ENCODE measurements at regions not wholly inside any gene's neighbourhood (a gene's known extent, or its start where the extent isn't known, plus 50 kb on each side); places are given as distances from the start of the nearest gene placed in this dataset.
"Not testable (repeated sequence)": the region's sequence is repeated elsewhere in the genome, so short reads cannot be mapped to it uniquely, and the experiment has no call there.

DNA sequence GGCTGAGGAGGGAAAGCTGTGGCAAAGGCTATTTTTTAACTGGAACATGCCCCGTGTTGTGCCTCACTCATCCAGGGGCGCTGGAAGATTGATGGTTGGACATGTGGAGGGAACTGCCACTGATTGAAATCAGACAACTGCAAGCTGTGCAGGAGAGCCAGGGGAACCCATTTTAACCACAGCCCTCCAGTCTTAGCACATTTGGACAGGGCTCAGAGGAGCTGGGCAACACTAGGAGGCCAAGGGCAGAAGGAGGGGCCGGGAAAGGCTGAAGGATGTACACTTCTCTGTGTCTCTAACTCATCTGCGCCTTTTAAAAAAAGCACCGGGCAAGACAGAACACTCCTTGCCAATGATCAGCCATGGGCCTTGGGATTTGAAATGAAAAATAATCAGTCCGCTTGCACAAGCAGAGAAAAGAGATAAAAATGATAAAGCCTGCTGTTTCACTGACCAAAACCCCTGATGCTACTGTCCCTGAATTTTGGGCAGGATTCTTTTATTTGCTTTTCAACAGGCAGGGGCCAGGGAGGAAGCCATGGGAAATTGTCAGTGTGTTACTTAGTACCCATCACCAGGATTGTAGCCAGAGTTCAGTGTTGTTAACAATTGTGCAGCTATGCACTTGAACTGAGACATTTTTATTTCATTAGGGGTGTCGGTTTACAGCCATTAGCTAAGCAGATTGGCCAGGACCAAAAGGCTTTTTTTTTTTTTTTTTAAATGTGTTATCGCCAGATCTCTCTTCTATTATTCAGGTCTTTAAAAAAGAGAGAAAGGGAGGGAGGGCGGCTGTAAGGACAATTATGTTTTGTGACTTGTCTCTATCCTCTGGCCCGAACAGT, 109.3 kb upstream of the EYA4 start:
- H3K4me1 ChIP-seq = no peaks in the 10 kb centered on the region
- H3K36me3 ChIP-seq = no peaks in the 10 kb centered on the region
- H3K9me3 ChIP-seq = no peaks in the 10 kb centered on the region
- TF ChIP-seq, protein P1, sequence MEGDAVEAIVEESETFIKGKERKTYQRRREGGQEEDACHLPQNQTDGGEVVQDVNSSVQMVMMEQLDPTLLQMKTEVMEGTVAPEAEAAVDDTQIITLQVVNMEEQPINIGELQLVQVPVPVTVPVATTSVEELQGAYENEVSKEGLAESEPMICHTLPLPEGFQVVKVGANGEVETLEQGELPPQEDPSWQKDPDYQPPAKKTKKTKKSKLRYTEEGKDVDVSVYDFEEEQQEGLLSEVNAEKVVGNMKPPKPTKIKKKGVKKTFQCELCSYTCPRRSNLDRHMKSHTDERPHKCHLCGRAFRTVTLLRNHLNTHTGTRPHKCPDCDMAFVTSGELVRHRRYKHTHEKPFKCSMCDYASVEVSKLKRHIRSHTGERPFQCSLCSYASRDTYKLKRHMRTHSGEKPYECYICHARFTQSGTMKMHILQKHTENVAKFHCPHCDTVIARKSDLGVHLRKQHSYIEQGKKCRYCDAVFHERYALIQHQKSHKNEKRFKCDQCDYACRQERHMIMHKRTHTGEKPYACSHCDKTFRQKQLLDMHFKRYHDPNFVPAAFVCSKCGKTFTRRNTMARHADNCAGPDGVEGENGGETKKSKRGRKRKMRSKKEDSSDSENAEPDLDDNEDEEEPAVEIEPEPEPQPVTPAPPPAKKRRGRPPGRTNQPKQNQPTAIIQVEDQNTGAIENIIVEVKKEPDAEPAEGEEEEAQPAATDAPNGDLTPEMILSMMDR (IDR thresholded peaks at IDR 0.05) = no peak
- intact Hi-C loops (cut with DNase I; ENCODE audit: low total_unique reads) = no loop called here
- DNase-seq = no peak
- H3K4me3 ChIP-seq = no peak overlapping the region
- H3K27ac ChIP-seq = no peak overlapping the region
- H3K27me3 ChIP-seq = no peaks in the 10 kb centered on the region

DNA sequence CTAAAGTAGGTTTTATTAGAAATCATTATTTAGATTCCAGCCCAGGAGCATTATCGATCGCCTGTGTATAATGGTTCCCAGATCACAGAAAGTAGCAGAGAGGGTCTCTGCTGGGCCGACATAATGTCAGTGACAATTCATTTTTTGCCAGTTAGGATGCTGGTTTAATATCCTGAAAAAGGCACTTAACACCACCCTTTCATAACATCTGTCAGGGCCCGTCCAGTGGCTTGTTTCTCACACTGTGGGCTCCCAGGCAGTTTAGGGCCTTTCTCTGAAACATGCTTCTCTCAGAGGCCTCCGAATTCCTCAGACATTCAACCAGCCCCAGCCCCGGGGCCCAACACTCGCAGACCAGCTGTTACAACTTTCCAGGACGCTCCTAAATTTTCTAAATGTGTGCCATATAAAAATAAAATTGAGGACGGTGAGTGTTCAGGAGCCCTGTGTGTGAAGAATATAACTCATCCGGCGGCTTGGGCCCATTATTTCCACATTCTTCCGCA, 108.6 kb upstream of the EYA4 start:
- no peak overlapping the region for H3K27ac ChIP-seq

DNA sequence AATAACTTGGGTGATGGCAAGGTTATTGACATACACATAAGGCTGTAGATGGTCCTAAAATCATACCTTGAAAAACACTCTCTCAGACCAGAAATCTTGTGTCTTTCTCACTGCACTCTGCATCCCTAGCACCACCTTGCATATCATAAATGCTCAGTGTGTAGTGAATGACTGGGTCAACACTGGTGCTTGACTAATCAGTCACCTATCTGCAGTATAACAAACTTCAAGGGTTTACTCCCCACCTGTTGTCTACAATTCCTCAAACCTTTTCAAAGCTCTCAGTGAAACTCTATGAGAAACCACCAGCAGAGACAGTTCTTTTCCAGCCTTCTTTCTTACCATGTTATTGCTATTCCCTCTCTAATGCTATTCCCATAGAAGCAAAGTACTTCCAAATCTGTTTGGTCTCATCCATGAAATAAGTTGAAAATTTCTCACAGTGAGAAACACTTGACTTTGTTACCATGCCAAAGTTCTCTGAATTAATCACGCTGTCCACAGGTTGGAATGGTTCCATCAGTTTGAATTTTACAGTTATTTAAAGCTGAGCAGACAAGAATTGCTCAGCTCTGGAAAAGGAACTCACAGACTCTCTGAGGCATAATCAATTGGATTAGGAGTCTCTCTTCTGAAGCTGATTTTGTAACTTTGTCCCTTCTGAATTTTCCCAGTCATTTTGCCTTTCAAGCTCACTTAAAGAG, 104.8 kb upstream of the EYA4 start:
- H3K9me3 ChIP-seq = no peaks in the 10 kb centered on the region
- no peak for DNase-seq
- intact Hi-C loops (cut with DNase I; ENCODE audit: low total_unique reads) = no loop called here
- TF ChIP-seq, protein P1 (IDR thresholded peaks at IDR 0.05) = no peak
- H3K27ac ChIP-seq = no peak overlapping the region
- H3K4me1 ChIP-seq = no peaks in the 10 kb centered on the region
- no peaks in the 10 kb centered on the region for H3K36me3 ChIP-seq
- no peaks in the 10 kb centered on the region for H3K27me3 ChIP-seq
- no peak overlapping the region for H3K4me3 ChIP-seq

More for the DNA sequence above, 108.6 kb upstream of the EYA4 start:
- Histone ChIP-seq H3K9me3 (no peaks in the 10 kb centered on the region), H3K36me3 (no peaks in the 10 kb centered on the region), H3K4me3 (no peak overlapping the region), H3K27me3 (no peaks in the 10 kb centered on the region), H3K4me1 (no peaks in the 10 kb centered on the region)
- intact Hi-C loops (cut with DNase I; ENCODE audit: low total_unique reads) = no loop called here
- TF ChIP-seq, protein P1 (IDR thresholded peaks at IDR 0.05) = no peak
- no peak for DNase-seq

DNA sequence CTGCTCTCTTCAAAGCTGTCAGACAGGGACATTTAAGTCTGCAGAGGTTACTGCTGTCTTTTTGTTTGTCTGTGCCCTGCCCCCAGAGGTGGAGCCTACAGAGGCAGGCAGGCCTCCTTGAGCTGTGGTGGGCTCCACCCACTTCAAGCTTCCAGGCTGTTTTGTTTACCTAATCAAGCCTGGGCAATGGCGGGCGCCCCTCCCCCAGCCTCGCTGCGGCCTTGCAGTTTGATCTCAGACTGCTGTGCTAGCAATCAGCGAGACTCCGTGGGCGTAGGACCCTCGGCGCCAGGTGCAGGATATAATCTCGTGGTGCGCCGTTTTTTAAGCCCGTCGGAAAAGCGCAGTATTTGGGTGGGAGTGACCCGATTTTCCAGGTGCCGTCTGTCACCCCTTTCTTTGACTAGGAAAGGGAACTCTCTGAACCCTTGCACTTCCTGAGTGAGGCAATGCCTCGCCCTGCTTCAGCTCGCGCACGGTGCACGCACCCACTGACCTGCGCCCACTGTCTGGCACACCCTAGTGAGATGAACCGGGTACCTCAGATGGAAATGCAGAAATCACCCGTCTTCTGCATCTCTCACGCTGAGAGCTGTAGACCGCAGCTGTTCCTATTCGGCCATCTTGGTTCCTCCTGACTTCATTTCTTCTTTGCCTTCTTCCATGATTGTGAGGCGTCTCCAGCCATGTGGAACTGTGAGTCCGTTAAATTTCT, 93.5 kb upstream of the EYA4 start:
- H3K4me3 ChIP-seq; H3K9me3 ChIP-seq; H3K4me1 ChIP-seq; DNase-seq; H3K27me3 ChIP-seq; H3K36me3 ChIP-seq; H3K27ac ChIP-seq; intact Hi-C loops (cut with DNase I; ENCODE audit: low total_unique reads): not testable (repeated sequence)

DNA sequence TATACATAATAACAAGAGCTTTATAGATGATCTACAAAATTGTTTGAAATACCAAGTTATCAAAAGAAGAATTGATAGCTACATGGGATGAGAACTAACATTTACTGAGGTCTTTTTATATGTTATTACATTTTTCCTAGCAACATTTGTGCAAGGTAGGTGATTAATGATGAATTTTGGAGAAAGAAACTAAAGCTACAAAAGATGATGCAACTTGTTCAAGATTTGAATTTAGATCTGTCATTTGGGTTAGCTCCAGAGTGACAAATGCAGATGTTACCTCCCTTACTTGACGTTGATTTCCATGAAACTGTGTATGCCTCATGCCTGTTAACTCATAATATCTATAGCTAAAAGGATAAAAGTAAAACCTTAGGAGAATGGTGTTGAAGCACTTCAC, 84.5 kb upstream of the EYA4 start:
- Histone ChIP-seq H3K9me3 (peaks cover 0 to 6% (median 0%) of the 10 kb centered on the region in 3 donors), H3K4me1 (no peaks in the 10 kb centered on the region), H3K27me3 (no peaks in the 10 kb centered on the region), H3K4me3 (no peak overlapping the region), H3K27ac (no peak overlapping the region), H3K36me3 (no peaks in the 10 kb centered on the region)
- intact Hi-C loops (cut with DNase I; ENCODE audit: low total_unique reads) = no loop called here
- no peak for DNase-seq
- TF ChIP-seq, protein P1 (IDR thresholded peaks at IDR 0.05) = no peak

Measured in tibial artery (tissue), 4 donors.